ENCODE measurements at regions not wholly inside any gene's neighbourhood (a gene's known extent, or its start where the extent isn't known, plus 50 kb on each side); places are given as distances from the start of the nearest gene placed in this dataset.

- H3K9me3 ChIP-seq, result no peaks in the 10 kb centered on the region
- FAIRE-seq, result no peak
- no peak overlapping the region for H3K4me3 ChIP-seq
- no peak overlapping the region for H3K27ac ChIP-seq
- H3K4me1 ChIP-seq, result no peaks in the 10 kb centered on the region
- intact Hi-C loops (cut with DNase I), result no loop called here
- 71 to 81% methylated on average over 6 of the region's 6 CpGs for WGBS, 2 donors
- TF ChIP-seq CTCF (IDR thresholded peaks at IDR 0.05), result no peak
- H3K27me3 ChIP-seq, result no peaks in the 10 kb centered on the region
- DNase-seq, result no peak
- H3K36me3 ChIP-seq, result no peaks in the 10 kb centered on the region
- ATAC-seq, result no peak
Measured at GRCh38 chr2:122323927-122324326, 568.5 kb downstream of the TSN start.

DNA sequence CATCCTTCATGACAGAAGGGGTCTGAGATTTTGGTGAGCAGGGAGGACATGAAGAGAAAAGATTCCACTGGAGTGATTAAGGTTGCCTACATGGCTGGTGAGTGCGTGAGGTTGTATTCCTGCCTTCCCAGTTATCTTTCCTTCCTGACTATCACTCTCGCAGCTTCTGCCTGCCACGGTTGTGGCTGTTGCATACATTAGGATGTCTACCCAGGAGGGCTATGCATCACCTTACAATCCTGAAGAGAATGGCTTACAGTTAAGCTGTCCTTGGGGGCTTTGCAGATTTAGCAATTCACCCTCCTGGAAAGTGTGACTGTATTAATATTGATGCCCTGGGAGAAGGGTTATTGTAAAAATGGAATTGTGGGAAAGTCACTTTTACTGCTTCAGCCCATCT lies 571.0 kb downstream of the TSN start:
- Histone ChIP-seq H3K4me3 (no peak overlapping the region), H3K27ac (no peak overlapping the region), H3K36me3 (no peaks in the 10 kb centered on the region), H3K27me3 (no peaks in the 10 kb centered on the region), H3K4me1 (no peaks in the 10 kb centered on the region), H3K9me3 (no peaks in the 10 kb centered on the region)
- WGBS, 2 donors, result 28 to 35% methylated on average over 3 of the region's 3 CpGs
- intact Hi-C loops (cut with DNase I), result no loop called here
- FAIRE-seq, result no peak
- no peak for TF ChIP-seq CTCF (IDR thresholded peaks at IDR 0.05)
- ATAC-seq, result no peak
- no peak for DNase-seq

DNA sequence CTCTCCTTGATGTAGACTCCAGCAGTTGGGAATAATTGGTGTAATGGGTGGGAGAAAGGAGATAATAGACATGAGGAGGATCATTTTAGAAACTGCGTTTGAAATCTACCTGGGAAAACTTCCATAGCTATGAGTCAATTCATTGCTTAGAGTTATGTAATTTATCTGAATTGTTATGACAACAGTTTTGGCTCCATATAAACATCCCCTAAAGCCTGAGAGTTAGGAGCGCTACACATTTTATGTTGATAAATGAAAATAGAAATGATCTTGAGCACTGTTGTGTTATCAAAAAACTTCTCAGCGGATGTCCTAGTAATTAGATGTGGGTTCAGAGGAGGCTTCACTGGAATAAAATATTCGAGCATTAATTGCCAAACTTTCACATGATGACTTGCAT lies 573.4 kb downstream of the TSN start:
- ATAC-seq (no peak), DNase-seq (no peak), FAIRE-seq (no peak)
- no peaks in the 10 kb centered on the region for H3K9me3 ChIP-seq
- no peaks in the 10 kb centered on the region for H3K4me1 ChIP-seq
- H3K4me3 ChIP-seq, result no peak overlapping the region
- WGBS, 2 donors, result 66 to 76% methylated on average over 4 of the region's 4 CpGs
- H3K27me3 ChIP-seq, result no peaks in the 10 kb centered on the region
- intact Hi-C loops (cut with DNase I), result no loop called here
- no peak overlapping the region for H3K27ac ChIP-seq
- no peak for TF ChIP-seq CTCF (IDR thresholded peaks at IDR 0.05)
- H3K36me3 ChIP-seq, result no peaks in the 10 kb centered on the region

DNA sequence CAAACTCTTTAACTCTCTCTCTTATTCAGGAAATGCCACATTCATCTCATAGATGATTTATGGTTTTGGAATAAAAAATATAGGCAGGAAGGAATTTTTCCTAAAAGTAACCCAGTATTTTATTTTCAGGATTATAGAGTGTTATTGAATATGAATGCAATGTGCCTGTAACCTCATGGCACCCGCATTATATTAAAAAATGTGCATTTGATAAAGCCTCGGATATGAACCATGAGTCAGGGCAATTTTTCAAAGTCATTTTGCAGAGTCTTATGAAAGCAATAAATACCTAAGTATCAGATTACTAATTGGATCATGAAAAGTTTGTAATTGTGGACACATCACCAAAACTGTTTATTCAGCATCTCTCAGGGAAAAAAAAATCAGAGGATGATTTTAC lies 573.8 kb downstream of the TSN start:
- H3K27me3 ChIP-seq, result no peaks in the 10 kb centered on the region
- H3K4me3 ChIP-seq, result no peak overlapping the region
- 49 to 53% methylated on average over 2 of the region's 2 CpGs for WGBS, 2 donors
- no peaks in the 10 kb centered on the region for H3K4me1 ChIP-seq
- FAIRE-seq, result no peak
- H3K36me3 ChIP-seq, result no peaks in the 10 kb centered on the region
- no peaks in the 10 kb centered on the region for H3K9me3 ChIP-seq
- no peak for ATAC-seq
- DNase-seq, result no peak
- no peak for TF ChIP-seq CTCF (IDR thresholded peaks at IDR 0.05)
- no peak overlapping the region for H3K27ac ChIP-seq
- intact Hi-C loops (cut with DNase I), result no loop called here

DNA sequence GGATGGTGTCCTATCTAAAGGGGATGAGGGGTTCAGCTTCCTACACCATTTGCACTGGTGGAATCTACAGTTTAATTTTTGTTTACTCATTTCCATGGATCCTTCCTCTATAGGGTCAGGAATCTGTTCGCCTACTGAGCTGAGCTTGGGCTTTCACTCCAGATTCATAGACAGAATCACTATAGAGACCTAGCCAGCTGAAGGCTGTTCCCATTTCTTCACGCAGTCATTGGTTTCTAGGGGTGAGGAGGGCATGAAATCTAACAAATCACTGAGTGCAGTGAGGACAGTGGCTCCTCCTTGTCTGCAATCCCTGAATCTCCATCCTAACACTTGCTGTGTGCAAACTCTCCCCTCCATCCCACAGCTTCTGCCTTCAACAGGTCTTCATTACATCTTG lies 578.5 kb downstream of the TSN start:
- no peaks in the 10 kb centered on the region for H3K9me3 ChIP-seq
- no peaks in the 10 kb centered on the region for H3K36me3 ChIP-seq
- ATAC-seq, result no peak
- H3K4me3 ChIP-seq, result no peak overlapping the region
- no peak overlapping the region for H3K27ac ChIP-seq
- H3K27me3 ChIP-seq, result no peaks in the 10 kb centered on the region
- no peak for TF ChIP-seq CTCF (IDR thresholded peaks at IDR 0.05)
- 72 to 79% methylated on average over 2 of the region's 2 CpGs for WGBS, 2 donors
- FAIRE-seq, result no peak
- no peaks in the 10 kb centered on the region for H3K4me1 ChIP-seq
- no peak for DNase-seq
- intact Hi-C loops (cut with DNase I), result no loop called here
